Activated CD4-positive, CD25-positive, alpha-beta regulatory T cell (primary cell): ENCODE measurements at regions not wholly inside any gene's neighbourhood (a gene's known extent, or its start where the extent isn't known, plus 50 kb on each side); places are given as distances from the start of the nearest gene placed in this dataset.

ENCODE experiments used
- DNase-seq, 4 experiments: peaks; one replicate each; lab custom pipeline; 2025; lab: John Stamatoyannopoulos, UW

GRCh38 chr7:36006636-36007229, 146.3 kb upstream of the EEPD1 start:
- no peak for DNase-seq

DNA sequence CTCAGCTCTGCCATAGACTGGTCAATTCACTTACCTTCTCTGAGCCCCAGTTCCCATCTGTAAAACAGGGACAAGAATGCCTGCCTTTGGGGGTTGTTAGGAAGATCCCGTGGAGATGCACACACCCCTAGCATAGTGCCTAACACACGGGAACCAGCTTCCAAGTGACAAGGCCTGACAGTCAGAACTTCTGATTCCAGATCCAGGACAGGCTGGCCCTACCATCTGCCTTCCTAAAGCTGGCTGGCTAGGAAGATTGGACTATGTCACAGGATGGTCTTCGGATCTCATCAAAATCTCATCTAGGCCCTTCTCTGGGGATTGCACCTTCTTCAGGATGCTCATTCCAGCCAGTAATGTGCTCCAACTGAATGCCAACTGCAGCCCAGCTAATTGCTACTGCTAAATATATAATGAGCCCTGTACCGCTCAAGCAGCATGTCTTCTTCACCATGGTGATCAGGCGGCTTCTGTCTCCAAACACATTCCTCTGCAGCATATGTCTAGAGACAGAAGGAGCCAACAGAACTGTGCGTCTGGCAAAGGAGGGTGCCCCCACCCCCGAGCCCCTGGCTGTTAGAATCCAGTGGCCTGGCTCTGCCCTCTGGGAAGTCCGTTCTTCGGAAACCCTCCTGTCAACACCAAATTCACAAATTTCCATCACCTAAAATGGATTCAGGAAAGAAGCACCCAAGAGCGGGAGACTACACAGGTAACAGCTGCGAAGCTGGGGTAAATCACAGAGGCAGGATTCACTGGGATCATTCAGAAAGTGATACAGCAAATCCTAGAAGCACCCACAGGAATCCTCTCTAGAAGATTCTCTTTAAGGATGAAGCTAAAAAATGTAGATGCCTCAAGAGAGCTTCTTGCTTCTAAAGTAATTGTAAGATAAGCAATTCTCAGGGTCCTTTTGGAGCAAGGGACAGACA, 142.1 kb upstream of the EEPD1 start:
- no peak for DNase-seq

DNA sequence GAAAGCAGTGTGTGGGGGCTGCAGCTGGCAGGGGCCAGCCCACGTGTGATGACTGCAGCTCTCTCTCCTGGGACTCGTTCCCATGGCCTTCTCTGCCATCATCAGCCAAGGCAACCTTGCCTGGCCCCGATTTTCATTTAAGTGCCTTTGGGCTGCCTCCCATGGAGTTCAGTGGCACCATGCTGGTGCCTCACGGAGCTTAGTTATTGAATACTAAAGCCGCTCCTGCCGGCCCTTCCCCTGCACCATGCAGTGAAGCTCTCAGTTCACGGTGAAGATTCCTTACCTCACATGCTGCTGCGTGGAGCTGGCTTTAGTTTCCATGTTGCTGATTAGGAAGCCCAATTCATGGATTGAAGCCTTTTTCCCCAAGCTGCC, 141.5 kb upstream of the EEPD1 start:
- no peak for DNase-seq

GRCh38 chr7:36013246-36014014, 139.6 kb upstream of the EEPD1 start:
- DNase-seq: no peak

DNA sequence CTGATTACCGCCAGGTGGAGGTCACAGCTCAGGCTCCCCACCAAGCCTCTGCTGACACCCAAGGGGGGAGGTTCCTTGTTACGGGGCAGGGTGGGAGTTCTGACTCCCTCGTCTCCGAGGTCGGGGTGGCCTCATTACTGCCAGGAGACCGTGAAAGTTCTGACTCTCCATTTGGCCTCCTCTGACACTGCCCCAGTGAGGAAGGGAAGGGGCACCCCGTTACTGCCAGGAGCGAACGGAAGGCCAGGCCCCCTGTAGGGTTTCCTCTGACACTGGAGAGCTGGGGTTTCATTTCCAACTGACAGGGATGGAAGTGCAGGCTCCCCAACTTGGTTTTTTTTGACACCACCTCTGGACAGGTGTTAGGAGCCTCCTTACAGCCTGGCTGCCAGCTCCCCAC, 138.1 kb upstream of the EEPD1 start:
- DNase-seq: no peak

GRCh38 chr7:36015733-36016132, 137.3 kb upstream of the EEPD1 start:
- no peak for DNase-seq

DNA sequence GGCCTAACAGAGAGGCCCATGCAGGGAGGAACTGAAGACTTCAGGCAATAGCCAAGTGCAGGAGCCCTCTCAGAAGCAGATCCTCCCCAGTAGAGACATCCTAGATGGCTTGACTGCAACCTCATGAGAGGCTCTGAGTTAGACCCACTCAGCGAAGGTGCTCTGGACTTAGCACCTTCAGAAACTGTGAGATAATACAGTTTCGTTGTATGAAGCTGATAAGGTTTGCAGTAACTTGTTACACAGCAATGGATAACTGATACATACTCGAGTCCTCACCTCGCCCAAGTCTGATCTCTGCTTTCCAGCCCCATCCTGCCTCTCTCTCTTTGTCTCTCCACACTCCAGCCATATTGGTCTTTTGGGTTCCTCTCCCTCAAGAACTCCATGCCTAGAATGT, 136.4 kb upstream of the EEPD1 start:
- no peak for DNase-seq

GRCh38 chr7:36017111-36017510, 135.9 kb upstream of the EEPD1 start:
- no peak for DNase-seq

GRCh38 chr7:36018816-36019484, 134.1 kb upstream of the EEPD1 start:
- DNase-seq: no peak

- DNase-seq: no peak
These were observed 133.5 kb upstream of the EEPD1 start for GRCh38 chr7:36019538-36019937.

- DNase-seq: no peak
These were observed 133.1 kb upstream of the EEPD1 start for GRCh38 chr7:36019980-36020379.

DNA sequence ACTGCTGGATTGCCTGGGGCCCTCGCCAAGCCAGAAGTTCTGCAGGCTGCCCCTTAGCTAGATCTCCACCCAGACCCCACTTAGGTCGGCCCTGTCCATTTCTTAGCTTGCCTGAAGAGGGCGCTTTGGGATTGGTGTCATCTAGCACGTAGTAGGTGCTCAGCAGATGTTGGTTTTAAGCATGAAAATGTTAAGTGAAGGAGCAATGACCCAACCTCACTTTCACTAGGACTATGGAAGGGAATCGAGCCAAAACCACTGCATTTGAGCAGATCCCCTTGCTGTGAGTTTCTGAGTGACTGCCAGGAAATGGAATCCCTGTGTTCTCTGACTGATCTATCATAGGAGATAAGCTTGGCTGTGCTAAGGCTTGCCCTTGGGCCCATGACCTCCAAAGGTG, 131.7 kb upstream of the EEPD1 start:
- DNase-seq: no peak

GRCh38 chr7:36021917-36022550, 131.0 kb upstream of the EEPD1 start:
- DNase-seq: no peak

DNA sequence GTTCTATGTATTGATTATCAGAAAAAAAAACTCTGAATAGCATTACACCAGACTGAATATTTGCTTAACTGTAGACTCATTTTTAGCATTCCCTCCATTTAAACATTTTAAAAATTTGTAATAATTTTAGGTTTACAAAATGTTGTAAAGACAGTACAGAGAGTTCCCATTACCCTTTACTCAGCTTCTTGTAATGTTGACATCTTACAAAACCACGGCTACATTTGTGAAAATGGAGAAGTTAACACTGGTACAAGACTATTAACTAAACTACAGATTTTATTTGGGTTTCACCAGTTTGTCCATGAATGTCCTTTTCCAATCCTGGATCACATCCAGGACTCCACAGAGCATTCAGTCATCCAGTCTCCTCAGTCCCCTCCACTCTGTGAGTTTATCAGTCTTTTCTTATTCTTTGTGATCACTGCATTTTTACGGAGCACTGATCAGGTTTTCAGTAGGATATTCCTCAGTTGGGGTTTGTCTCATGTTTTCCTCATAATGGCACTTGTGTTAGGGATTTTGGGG, 130.0 kb upstream of the EEPD1 start:
- DNase-seq: no peak

DNA sequence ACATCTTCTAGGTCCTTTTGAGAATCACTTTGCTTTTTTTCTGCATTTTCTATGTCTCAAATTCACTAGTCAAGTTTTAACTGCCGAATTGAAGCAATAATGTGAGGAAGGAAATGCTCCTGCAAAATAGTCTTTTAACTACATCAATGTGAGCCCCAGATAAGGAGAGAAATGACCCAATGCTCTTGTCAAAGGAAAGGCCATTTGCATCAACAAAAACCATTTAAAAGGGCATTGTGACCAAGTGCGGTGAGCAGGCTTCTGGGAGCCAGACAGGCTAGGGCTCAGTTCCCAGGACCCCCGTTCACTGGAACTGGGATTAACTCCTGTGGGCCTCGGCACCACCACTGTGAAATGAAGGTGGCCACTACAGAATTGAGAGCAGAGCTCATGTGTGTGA, 127.9 kb upstream of the EEPD1 start:
- DNase-seq: no peak

DNA sequence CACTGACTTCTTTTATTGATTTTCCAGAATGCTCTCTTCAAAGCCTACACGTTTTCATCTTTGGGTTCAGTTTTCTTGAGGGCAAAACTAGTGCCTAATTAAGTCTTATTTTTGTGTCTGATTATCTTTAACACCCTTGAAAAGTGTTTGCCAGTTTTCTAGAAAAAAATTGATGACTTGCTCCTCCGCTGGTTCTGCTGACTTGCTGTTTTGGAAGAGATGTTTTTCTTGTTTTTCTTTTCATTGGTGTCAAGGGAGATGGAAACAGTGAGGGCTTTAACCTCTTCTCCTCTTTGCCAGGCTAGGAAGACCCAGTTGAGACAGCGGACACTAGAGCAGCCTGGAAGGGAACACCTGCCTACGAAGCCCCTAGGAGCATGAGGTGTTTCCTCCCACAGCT, 123.7 kb upstream of the EEPD1 start:
- no peak for DNase-seq

DNA sequence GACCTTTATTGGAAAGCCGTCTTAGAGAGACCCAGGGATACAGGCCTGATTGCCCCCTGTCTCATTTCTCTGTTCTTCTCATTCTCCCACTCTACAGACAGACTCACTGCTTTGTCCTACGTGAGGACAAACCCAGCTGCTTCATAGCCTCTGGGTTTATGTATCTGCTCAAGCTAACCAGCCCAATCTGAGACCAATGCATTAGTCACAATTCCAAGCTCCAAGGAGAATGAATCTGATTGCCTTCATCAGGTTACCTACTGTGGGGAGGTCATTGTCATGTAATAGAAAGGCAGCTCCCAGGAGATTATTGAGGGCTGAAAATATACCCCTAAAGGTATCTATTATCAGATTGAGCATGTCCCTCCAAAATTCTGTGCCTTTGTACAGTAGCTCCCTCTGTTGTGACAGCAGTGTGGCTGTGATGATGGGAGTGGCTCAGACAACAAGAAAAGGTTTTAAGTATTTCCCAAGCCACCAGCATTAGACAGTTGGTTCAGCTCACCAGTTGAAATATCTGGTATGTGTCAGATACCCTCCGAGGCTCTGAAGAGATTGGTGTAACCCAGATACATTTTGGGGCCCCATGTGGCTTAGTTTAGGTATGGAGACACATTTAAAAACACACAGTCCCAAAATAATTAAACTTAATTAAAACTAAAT, 123.1 kb upstream of the EEPD1 start:
- DNase-seq: no peak

DNA sequence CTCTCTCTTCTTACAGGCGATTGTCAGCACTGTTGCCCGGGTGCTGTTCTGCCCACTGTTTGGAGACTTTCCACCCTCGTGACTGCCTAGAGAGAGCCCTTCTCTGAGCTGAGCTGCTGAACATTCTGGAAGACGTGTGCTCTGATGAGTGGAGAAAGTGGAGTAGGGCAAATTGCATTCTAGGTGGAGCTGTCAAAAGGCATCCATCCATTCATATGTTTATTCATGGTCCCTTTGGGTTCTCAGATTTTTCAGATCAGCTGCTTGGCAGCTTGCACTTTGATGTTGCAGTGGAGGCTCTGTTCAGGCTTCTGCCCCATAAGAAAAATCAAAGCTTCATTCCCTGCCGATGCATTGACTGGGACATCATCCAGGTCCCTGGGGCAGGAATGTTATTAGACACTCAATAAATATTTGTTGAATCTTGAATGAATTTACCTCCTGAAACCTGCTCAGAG, 120.7 kb upstream of the EEPD1 start:
- DNase-seq: no peak

DNA sequence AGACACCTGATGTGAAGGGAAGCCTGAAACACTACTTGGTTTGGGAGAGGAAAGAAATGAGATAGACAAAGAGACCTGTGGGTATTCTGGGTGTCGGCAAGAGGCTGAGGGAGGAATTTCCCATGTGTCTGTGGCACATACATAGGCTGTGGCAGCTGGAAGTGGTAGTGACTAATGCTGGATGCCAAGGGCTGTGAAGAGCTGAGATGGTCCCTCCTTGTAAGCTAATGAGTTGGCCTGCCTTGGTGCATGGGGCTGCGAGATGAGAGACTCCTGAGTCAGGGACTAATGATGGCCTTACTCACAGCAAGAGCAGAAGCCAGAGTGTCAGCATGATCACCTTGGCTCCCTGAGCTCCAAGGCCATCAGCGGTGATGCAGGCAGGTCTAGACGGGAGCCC, 119.0 kb upstream of the EEPD1 start:
- no peak for DNase-seq

- DNase-seq: no peak
These were observed 117.9 kb upstream of the EEPD1 start for GRCh38 chr7:36035186-36035585.

GRCh38 chr7:36036590-36036989, 116.5 kb upstream of the EEPD1 start:
- no peak for DNase-seq
